HepG2 (cell line): ENCODE measurements at regions not wholly inside any gene's neighbourhood (a gene's known extent, or its start where the extent isn't known, plus 50 kb on each side); places are given as distances from the start of the nearest gene placed in this dataset.

Experiments
- ATAC-seq: fragments of 200-7000 bp; cut with Tn5 transposase; 3 replicates; pipeline ENCODE4 v1.9.1; 2020; ENCODE audit warnings: mild to moderate bottlenecking, moderate library complexity
- BruUV-seq: library from RNA; stranded (reverse); fragments of 400-500 nt; replicated peaks from 2 replicates; lab custom pipeline; 2021; lab: Mats Ljungman, UMichigan
- CTCF ChIA-PET: fragments of 300-600 bp; formaldehyde crosslinking; extraction: SDS; loops from one replicate; lab custom pipeline; 2021; ENCODE audit warnings: low total read pairs, inconsistent platforms, low intra/inter-chr PET ratio; lab: Yijun Ruan, JAX
- POLR2A ChIA-PET: fragments of 350-600 bp; sonication (Branson Sonifier 250); formaldehyde crosslinking; loops from one replicate; lab custom pipeline; 2020; ENCODE audit warnings: antibody characterized with exemption, inconsistent platforms; lab: Yijun Ruan, JAX
- DNase-seq: peaks from one replicate; pipeline ENCODE4 v3.0.0-alpha.2; 2015; ENCODE audit warnings: low spot score
- FAIRE-seq: peaks from 3 replicates; lab custom pipeline; 2011; peaks lifted over from hg19 to GRCh38; lab: Jason Lieb, UNC
- H2AFZ ChIP-seq: one replicate; pipeline ENCODE4 v1.6.1; 2011; ENCODE audit warnings: low read length, inconsistent platforms
- H3K27ac ChIP-seq: fragments of 300-600 bp; 3 replicates; pipeline ENCODE4 v1.8.0; 2011; ENCODE audit warnings: mixed run types, mild to moderate bottlenecking, mixed read lengths, low read length, inconsistent platforms; ENCODE audit not compliant: insufficient read depth; ENCODE audit errors: extremely low read length
- H3K27me3 ChIP-seq, 2 experiments: fragments of 200-600 bp in 1 of 2; 2 replicates in 1 of 2; 3 replicates in 1 of 2; pipeline versions ENCODE4 v1.6.0 to v1.8.0; 2011; ENCODE audit warnings: low read length in 2 of 2, mild to moderate bottlenecking in 2 of 2, moderate library complexity in 2 of 2, inconsistent platforms in 1 of 2; ENCODE audit not compliant: insufficient read depth in 2 of 2, control insufficient read depth in 1 of 2
- H3K36me3 ChIP-seq, 2 experiments: fragments of 200-600 bp in 1 of 2; replicated peaks in 1 of 2; 2 replicates in 1 of 2; 3 replicates in 1 of 2; pipeline versions ENCODE4 v1.5.1 to v1.8.0; 2011; ENCODE audit warnings: low read length in 2 of 2, inconsistent platforms in 1 of 2; ENCODE audit not compliant: insufficient read depth in 2 of 2, control insufficient read depth in 1 of 2
- H3K4me1 ChIP-seq: 2 replicates; pipeline ENCODE4 v1.5.1; 2012; ENCODE audit warnings: low read length, inconsistent platforms; ENCODE audit not compliant: insufficient read depth
- H3K4me2 ChIP-seq: 2 replicates; pipeline ENCODE4 v1.6.0; 2011; ENCODE audit warnings: low read depth, low read length, inconsistent platforms
- H3K4me3 ChIP-seq, 3 experiments: fragments of 200-600 bp in 1 of 3; sonication (generic), shearing (Covaris generic) in 1 of 3; replicated peaks in 1 of 3; 2 replicates each; pipeline ENCODE4 v1.5.1; 2011 to 2016; ENCODE audit warnings: low read length in 3 of 3, inconsistent platforms in 2 of 3, low read depth in 2 of 3, mild to moderate bottlenecking in 2 of 3, control low read depth in 1 of 3, mixed read lengths in 1 of 3; ENCODE audit not compliant: insufficient read depth in 1 of 3
- H3K79me2 ChIP-seq: one replicate; pipeline ENCODE4 v1.6.1; 2011; ENCODE audit warnings: low read length, inconsistent platforms; ENCODE audit not compliant: insufficient read depth
- H3K9ac ChIP-seq: 2 replicates; pipeline ENCODE4 v1.6.0; 2011; ENCODE audit warnings: mild to moderate bottlenecking, low read depth, low read length, inconsistent platforms; ENCODE audit not compliant: insufficient read depth
- H3K9me3 ChIP-seq: 2 replicates; pipeline ENCODE4 v1.5.1; 2012; ENCODE audit warnings: mild to moderate bottlenecking, low read length
- H4K20me1 ChIP-seq: 2 replicates; pipeline ENCODE4 v1.6.0; 2011; ENCODE audit warnings: inconsistent platforms, mild to moderate bottlenecking, low read length, moderate library complexity; ENCODE audit not compliant: insufficient read depth
- ESRRA ChIP-seq: sonication (generic); formaldehyde crosslinking; IDR thresholded peaks from 2 replicates; pipeline ENCODE4 v1.5.1; 2020; ENCODE audit warnings: mild to moderate bottlenecking, low read depth, missing genetic modification reagents
- FOSL1 ChIP-seq: sonication (generic); formaldehyde crosslinking; IDR thresholded peaks from 2 replicates; pipeline ENCODE4 v1.9.0; 2021; ENCODE audit warnings: missing genetic modification reagents, borderline replicate concordance
- IKZF4 ChIP-seq: sonication (generic); formaldehyde crosslinking; IDR thresholded peaks from 2 replicates; pipeline ENCODE4 v1.5.1; 2020; ENCODE audit warnings: borderline replicate concordance, mild to moderate bottlenecking, low read depth, missing genetic modification reagents; ENCODE audit errors: not compliant biosample characterization
- RCOR2 ChIP-seq: IDR thresholded peaks from 2 replicates; pipeline ENCODE4 v1.6.1; 2016; ENCODE audit warnings: missing biosample characterization, missing genetic modification reagents
- SCMH1 ChIP-seq: sonication (generic); formaldehyde crosslinking; IDR thresholded peaks from 2 replicates; pipeline ENCODE4 v1.9.0; 2021; ENCODE audit warnings: missing genetic modification reagents, mild to moderate bottlenecking, borderline replicate concordance
- SMAD3 ChIP-seq: sonication (generic); formaldehyde crosslinking; IDR thresholded peaks from 2 replicates; pipeline ENCODE4 v1.4.0; 2020; ENCODE audit warnings: missing genetic modification reagents
- SNAPC2 ChIP-seq: sonication (generic); formaldehyde crosslinking; IDR thresholded peaks from 2 replicates; pipeline ENCODE4 v1.8.1; 2022; ENCODE audit warnings: mild to moderate bottlenecking, missing genetic modification reagents
- SOX5 ChIP-seq: IDR thresholded peaks from 2 replicates; pipeline ENCODE4 v1.6.1; 2016; ENCODE audit warnings: borderline replicate concordance
- SOX6 ChIP-seq, 2 experiments: fragments of 450-650 bp in 1 of 2; sonication (generic) in 1 of 2; formaldehyde crosslinking in 1 of 2; IDR thresholded peaks; 2 replicates each; pipeline versions ENCODE4 v1.4.0 to v1.6.1; 2017 to 2020; ENCODE audit warnings: antibody characterized with exemption in 1 of 2, mild to moderate bottlenecking in 1 of 2, missing genetic modification reagents in 1 of 2
- ZNF121 ChIP-seq: sonication (generic); formaldehyde crosslinking; IDR thresholded peaks from 2 replicates; pipeline ENCODE4 v1.5.0; 2020; ENCODE audit warnings: mild to moderate bottlenecking, missing genetic modification reagents
- ZNF382 ChIP-seq: sonication (generic); formaldehyde crosslinking; IDR thresholded peaks from 2 replicates; pipeline ENCODE4 v1.5.0; 2020; ENCODE audit warnings: missing genetic modification reagents, mild to moderate bottlenecking, borderline replicate concordance
- ZNF546 ChIP-seq: sonication (generic); formaldehyde crosslinking; conservative IDR thresholded peaks from 2 replicates; pipeline ENCODE4 v1.8.1; 2023; ENCODE audit warnings: mild to moderate bottlenecking, missing genetic modification reagents
- ZNF567 ChIP-seq: sonication (generic); formaldehyde crosslinking; IDR thresholded peaks from 2 replicates; pipeline ENCODE4 v1.8.1; 2023; ENCODE audit warnings: mild to moderate bottlenecking, missing genetic modification reagents, borderline replicate concordance
- WGBS: methylation state at CpG from one replicate; pipeline ENCODE4 v1.1.6; 2017; ENCODE audit warnings: low lambda C conversion rate; 5-methylcytosine and 5-hydroxymethylcytosine counted together
- in situ Hi-C: cut with HindIII; loops from 2 replicates; pipeline ENCODE4 v1.10.0; 2017; ENCODE audit warnings: low pct_unique_long_range_greater_than_20kb; ENCODE audit not compliant: extremely low pct_ligation_motif_present
- intact Hi-C: fragments of 100-400 bp; cut with micrococcal nuclease; formaldehyde crosslinking; loops from one replicate; pipeline ENCODE4 v1.10.0; 2022; ENCODE audit not compliant: unreplicated experiment
- TF ChIP-seq, protein P1 (sequence below): sonication (generic); formaldehyde crosslinking; IDR thresholded peaks from 2 replicates; pipeline ENCODE4 v1.8.1; 2023; ENCODE audit warnings: mild to moderate bottlenecking, missing genetic modification reagents, borderline replicate concordance
- TF ChIP-seq, protein P2 (sequence below): sonication (generic); formaldehyde crosslinking; IDR thresholded peaks from 2 replicates; pipeline ENCODE4 v1.4.0; 2020; ENCODE audit warnings: missing genetic modification reagents
- TF ChIP-seq, protein P3 (sequence below): sonication (generic); formaldehyde crosslinking; IDR thresholded peaks from 2 replicates; pipeline ENCODE4 v1.5.0; 2020; ENCODE audit warnings: mild to moderate bottlenecking, missing genetic modification reagents

DNA sequence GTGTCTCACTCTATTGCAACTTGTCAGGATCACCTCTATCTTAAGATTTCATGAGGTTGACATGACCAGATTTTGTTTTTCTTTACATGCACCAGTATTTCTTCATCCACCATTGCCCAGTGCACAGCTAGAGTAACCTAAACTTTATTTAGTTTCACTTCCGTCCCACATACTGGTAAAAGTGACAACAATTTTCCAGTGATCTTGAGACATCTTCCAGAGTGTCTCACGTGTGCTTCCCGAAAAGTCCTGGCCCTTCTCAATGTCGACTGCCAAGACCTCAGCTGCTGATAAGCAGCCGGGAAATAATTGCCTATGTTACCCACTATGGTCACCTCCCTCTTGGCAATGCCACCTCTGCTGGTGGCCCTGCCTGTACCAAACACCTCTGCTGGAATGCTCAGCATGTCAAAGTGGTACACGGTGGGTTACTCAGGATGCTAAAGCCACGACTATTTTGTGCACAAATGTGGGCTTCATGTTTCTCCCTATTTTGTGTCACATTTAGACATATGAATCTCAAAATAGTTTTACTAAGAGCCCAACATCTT, 379.7 kb upstream of the TGFBR2 start:
- no TSS peak for BruUV-seq
- no peak for FAIRE-seq
- 99% methylated on average over 7 of the region's 7 CpGs for WGBS
- in situ Hi-C loops: no loop called here
- Histone ChIP-seq H3K79me2 (no peaks in the 10 kb centered on the region), H3K4me2 (no peak overlapping the region), H3K4me3 (no peak overlapping the region), H3K4me1 (peaks cover 37% of the 10 kb centered on the region), H2AFZ (no peak overlapping the region), H4K20me1 (no peaks in the 10 kb centered on the region), H3K36me3 (no peaks in the 10 kb centered on the region), H3K27me3 (no peaks in the 10 kb centered on the region), H3K9me3 (no peaks in the 10 kb centered on the region), H3K27ac (no peak overlapping the region), H3K9ac (no peak overlapping the region)
- CTCF ChIA-PET: no interaction called here
- TF ChIP-seq SOX5 (CRISPR knock-in tag) (no peak), ZNF121 (no peak), IKZF4 (no peak), ZNF567 (CRISPR knock-in tag) (no peak), ZNF382 (CRISPR knock-in tag) (no peak), FOSL1 (CRISPR knock-in tag) (no peak), SNAPC2 (CRISPR knock-in tag) (no peak), RCOR2 (CRISPR knock-in tag) (no peak), SOX6 (IDR thresholded peaks at IDR 0.05) (no peak), SOX6 (CRISPR knock-in tag; IDR thresholded peaks at IDR 0.05) (no peak), SMAD3 (CRISPR knock-in tag) (no peak), SCMH1 (CRISPR knock-in tag) (no peak), ZNF546 (CRISPR knock-in tag) (no peak), ESRRA (no peak)
- TF ChIP-seq, protein P1, sequence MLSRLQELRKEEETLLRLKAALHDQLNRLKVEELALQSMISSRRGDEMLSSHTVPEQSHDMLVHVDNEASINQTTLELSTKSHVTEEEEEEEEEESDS (CRISPR knock-in tag): no peak
- TF ChIP-seq, protein P2, sequence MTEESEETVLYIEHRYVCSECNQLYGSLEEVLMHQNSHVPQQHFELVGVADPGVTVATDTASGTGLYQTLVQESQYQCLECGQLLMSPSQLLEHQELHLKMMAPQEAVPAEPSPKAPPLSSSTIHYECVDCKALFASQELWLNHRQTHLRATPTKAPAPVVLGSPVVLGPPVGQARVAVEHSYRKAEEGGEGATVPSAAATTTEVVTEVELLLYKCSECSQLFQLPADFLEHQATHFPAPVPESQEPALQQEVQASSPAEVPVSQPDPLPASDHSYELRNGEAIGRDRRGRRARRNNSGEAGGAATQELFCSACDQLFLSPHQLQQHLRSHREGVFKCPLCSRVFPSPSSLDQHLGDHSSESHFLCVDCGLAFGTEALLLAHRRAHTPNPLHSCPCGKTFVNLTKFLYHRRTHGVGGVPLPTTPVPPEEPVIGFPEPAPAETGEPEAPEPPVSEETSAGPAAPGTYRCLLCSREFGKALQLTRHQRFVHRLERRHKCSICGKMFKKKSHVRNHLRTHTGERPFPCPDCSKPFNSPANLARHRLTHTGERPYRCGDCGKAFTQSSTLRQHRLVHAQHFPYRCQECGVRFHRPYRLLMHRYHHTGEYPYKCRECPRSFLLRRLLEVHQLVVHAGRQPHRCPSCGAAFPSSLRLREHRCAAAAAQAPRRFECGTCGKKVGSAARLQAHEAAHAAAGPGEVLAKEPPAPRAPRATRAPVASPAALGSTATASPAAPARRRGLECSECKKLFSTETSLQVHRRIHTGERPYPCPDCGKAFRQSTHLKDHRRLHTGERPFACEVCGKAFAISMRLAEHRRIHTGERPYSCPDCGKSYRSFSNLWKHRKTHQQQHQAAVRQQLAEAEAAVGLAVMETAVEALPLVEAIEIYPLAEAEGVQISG (CRISPR knock-in tag): no peak
- TF ChIP-seq, protein P3, sequence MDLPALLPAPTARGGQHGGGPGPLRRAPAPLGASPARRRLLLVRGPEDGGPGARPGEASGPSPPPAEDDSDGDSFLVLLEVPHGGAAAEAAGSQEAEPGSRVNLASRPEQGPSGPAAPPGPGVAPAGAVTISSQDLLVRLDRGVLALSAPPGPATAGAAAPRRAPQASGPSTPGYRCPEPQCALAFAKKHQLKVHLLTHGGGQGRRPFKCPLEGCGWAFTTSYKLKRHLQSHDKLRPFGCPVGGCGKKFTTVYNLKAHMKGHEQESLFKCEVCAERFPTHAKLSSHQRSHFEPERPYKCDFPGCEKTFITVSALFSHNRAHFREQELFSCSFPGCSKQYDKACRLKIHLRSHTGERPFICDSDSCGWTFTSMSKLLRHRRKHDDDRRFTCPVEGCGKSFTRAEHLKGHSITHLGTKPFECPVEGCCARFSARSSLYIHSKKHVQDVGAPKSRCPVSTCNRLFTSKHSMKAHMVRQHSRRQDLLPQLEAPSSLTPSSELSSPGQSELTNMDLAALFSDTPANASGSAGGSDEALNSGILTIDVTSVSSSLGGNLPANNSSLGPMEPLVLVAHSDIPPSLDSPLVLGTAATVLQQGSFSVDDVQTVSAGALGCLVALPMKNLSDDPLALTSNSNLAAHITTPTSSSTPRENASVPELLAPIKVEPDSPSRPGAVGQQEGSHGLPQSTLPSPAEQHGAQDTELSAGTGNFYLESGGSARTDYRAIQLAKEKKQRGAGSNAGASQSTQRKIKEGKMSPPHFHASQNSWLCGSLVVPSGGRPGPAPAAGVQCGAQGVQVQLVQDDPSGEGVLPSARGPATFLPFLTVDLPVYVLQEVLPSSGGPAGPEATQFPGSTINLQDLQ: no peak
- POLR2A ChIA-PET: interaction anchor here (1.2 to 1.7 kb wide), 2 partner anchors 12 to 32 kb away, joined by 3 to 5 read pairs; no protein-coding TSS in a partner anchor
- no peak for ATAC-seq
- intact Hi-C loops: no loop called here
- no peak for DNase-seq
